Adipose tissue (tissue), 3 donors: ENCODE measurements at regions not wholly inside any gene's neighbourhood (a gene's known extent, or its start where the extent isn't known, plus 50 kb on each side); places are given as distances from the start of the nearest gene placed in this dataset.
"Not testable (repeated sequence)": the region's sequence is repeated elsewhere in the genome, so short reads cannot be mapped to it uniquely, and the experiment has no call there.

Source experiments
- H3K27ac ChIP-seq: one replicate; pipeline ENCODE4 v1.5.1; 2013; ENCODE audit warnings: low read depth, low read length
- whole genome bisulfite sequencing, 3 donors: extraction: QIAGEN DNeasy Blood & Tissue Kit; methylation state at CpG; one replicate each; pipeline ENCODE4 v1.1.7; 2013; 5-methylcytosine and 5-hydroxymethylcytosine counted together
- donor health status: healthy with polysubstance abuse.
- donor health status: Bipolar disorder and iron deficiency.
- donor health status: healthy.

DNA sequence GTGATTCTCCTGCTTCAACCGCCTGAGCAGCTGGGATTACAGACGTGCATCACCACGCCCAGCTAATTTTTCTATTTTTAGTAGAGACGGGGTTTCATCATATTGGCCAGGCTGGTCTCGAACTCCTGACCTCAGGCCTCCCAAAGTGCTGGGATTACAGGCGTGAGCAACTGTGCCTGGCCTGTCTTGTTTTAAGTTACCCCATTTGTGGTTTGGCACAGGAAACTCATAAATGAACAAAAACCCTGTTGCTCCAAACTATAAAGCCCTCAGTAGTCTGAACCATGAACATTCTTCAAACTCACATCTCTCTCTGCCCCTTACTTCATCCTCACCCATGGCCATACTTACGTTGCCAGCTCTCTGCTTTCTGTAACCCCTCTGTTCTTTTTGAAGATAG, 61.7 kb downstream of the RHOU start:
- 70 to 94% (median 70%) methylated on average over 7 of the region's 7 CpGs for WGBS, 3 donors
- H3K27ac ChIP-seq: not testable (repeated sequence)

DNA sequence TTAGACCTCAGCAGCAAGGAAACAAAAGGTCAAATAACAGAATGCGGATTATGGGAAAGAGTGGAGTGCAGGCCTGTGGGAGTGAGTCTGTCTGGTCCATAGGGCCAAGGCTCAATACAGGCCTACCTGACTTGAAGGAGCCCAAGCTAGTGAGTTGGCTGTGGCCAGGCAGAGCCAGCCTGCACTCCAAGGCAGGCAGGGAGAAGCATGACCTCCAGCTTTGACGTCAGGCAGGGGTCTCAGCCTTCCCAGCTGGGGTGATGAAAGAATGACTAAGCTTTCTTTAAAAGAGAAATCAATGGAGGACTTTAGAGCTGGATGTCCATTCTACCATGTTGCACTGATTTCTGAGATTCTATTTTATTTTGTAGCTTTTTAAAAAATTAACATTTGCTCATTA, 62.8 kb downstream of the RHOU start:
- 78 to 88% (median 79%) methylated on average over 2 of the region's 2 CpGs for WGBS, 3 donors
- H3K27ac ChIP-seq: no peak overlapping the region

DNA sequence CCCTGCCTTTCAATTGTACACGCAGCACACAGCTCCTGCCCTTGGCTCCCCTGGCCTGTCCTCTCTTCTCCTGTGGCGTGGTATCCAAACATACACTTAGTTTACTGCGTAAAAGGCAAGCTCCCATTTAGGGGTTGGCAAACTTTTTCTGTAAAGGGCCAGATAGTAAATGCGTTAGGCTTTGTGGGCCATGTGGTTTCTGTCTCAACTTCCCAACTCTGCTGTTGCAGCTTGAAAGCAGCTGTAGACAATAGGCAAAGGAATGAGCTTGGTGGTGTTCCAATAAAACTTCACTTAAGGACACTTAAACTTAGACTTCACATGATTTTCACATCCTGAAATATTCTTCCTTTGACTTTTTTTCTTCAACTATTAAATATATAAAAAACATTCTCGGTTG, 63.3 kb downstream of the RHOU start:
- WGBS, 3 donors: 62 to 94% (median 67%) methylated on average over 5 of the region's 5 CpGs
- no peak overlapping the region for H3K27ac ChIP-seq

DNA sequence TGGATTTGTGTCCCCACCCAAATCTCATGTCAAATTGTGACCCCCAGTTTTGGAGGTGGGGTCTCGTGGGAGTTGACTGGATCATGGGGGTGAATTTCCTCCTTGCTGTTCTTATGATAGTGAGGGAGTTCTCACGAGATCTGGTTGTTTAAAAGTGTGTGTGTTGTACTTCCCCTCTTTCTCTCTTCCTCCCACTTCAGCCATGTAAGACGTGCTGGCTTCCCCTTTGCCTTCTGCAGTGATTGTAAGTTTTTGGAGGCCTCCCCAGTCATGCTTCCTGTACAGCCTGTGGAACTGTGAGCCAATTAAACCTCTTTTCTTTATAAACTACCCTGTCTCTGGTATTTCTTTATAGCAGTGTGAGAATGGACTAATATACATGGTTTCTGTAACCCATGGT, 64.6 kb downstream of the RHOU start:
- no peak overlapping the region for H3K27ac ChIP-seq
- WGBS, 3 donors: 35 to 69% (median 37%) methylated on average over 3 of the region's 3 CpGs

DNA sequence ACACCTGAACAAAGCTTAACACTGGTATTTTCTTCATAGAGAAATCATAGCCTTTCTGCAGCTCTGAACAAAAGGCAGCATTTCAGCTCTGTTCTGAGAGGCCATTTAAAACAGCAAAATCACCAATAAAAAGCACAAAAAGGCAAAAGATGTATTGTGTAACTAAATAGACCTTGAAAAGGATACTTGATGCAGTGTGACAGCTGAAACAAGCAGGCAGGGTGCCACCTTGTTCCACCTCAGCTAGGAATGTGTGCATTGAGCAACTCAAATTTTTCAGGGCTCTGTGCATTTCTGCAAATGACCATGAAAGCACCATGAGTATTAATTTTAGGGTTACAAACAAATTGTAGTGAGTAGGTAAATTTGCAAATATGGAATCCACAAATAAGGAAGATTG, 65.8 kb downstream of the RHOU start:
- H3K27ac ChIP-seq: no peak overlapping the region

DNA sequence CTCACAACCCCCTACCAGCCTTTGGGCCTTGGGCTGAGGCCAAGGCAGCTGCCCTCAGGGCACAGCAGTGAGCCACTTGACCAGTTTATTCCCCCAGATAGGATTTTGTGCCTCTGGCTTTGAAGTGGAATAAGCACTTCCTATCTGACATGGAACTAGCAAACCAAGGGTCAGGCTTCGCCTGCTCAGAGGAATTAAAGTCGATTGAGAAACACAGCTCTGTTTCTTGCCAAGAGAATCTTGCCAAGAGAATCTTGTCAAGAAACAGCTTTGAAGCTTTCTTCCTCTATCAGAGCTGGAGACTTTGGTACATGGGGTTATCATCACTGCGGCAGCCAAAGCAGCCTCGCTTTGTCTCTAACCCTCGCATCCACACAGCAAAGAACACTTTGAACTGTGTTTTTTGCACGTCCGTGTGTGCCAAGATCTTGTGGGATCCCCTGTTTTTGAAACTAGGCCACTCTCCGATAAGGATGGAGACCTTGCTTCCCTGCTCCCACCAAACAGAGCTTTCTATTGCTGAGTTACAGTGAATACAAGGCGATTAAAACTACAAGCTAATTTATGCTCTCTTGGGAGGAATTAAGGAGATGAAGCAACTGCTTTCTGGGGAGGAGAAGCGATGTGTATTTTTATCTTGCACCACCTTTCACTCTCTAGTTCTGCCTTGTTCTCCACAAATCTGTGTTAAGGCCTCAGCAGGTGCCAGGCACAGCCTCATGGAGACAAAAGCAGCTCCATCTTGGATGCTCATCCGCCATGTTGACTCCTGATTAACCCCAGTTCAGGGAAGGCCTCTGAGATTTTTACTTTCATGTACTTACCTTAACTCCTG, 67.3 kb downstream of the RHOU start:
- WGBS, 3 donors: 49 to 74% (median 51%) methylated on average over 11 of the region's 11 CpGs
- H3K27ac ChIP-seq: no peak overlapping the region

DNA sequence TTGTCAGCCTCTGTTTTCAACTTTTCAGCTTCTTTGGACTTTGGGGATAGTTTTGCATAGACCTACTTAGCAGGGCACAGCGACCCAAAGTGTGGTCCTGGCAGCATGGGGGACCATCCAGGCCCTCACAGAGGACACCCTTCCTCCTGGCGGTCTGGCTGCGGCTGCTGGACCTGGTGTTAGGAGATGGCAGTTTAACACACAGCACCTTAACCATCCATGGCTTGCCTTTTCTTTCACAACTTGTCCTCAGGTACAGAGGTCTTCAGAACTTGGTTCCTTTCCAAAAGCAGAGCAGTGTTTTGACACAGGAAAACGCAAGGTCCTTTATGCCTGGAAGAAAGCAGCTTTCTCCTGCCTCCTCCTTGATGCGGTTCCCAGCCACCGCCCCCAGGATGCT, 68.1 kb downstream of the RHOU start:
- 90 to 97% (median 92%) methylated on average over 6 of the region's 6 CpGs for WGBS, 3 donors
- H3K27ac ChIP-seq: no peak overlapping the region

DNA sequence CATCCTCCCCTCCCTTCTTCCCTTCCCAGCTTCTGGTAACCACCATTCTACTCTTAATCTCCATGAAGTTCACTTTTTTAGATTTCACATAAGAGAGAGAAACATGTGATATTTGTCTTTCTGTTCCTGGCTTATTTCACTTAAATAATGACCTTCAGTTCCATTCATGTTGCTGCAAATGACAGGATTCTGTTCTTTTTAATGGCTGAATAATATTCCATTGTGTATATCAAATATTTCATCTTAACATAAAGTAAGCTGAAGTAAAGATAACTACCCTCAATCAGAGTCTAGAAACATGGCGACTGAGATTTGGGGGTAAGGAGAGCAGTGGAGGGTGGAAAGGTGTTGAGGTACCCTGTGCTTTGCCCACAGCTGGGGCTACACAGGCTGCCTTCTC, 68.9 kb downstream of the RHOU start:
- no peak overlapping the region for H3K27ac ChIP-seq

DNA sequence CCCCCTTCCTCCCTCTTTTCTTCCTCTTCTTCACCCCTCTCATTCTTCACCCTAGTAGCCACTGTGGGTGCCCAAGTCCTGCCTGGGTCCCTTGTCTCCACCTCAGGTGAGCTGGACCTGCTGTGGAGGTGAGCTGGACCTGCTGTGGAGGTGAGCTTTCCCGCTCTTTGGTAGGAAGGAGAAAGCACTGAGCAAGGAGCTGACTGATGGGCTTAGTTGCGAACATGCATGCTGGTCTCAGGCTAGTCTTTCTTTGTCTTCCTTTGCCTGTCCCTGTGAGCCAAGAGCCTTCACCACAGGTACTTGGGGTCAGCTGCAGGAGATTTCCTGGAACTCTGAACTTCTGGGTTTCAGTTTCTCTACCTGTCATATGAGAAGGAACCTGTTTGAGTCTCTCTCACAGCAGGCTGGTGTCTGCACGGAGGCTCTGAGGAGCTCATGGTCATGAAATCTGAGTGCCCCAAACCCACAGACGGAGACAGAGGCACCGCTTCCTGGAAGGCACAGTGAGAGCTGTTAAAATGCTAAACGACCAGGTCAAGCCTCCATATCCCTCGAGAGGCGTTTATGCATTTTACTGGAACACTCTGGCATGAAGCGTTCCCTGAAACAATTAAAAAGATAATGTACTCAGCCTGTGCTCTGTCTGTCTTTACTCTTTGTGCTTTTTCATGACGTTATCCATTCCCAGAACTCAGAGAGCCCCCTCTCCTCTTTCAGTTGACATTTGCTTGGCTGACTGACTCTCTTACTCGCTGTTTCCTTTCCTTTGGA, 69.5 kb downstream of the RHOU start:
- H3K27ac ChIP-seq: no peak overlapping the region
- WGBS, 3 donors: 29 to 61% (median 41%) methylated on average over 11 of the region's 11 CpGs

More for the DNA sequence above, 68.9 kb downstream of the RHOU start:
- 98 to 100% (median 100%) methylated on average over 1 of the region's 1 CpG for WGBS, 3 donors

DNA sequence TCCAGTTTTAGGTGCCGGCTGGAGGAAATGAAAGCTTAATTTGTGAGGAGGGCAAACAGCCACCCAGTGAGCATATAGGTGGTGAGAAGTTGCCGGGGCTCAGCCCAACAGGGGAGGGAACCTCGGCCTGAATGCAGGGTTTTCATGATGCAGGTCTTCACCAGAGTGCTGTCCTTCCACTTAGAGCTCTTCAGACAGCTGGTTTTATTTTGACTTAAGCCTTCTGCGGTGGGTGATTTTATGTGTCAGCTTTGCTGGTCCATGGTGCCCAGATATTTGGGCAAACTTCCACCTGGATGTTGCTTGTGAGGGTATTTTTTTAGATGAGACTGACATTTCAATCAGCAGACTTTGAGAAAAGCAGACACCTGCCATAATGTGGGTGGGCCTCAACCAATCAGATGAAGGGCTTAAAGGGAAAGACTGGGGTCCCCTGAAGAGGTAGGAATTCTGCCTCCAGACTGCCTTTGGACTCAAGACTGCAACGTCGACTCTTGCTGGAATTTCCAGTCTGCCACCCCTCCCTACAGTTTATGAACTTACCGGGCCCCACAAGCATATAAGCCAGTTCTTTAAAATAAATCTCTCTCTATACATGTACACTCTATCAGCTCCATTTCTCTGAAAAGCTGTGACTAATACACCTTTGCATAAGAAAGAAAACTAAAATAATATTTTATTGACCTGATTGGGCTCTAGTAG, 72.8 kb downstream of the RHOU start:
- no peak overlapping the region for H3K27ac ChIP-seq
- 67 to 92% (median 92%) methylated on average over 7 of the region's 7 CpGs for WGBS, 3 donors

DNA sequence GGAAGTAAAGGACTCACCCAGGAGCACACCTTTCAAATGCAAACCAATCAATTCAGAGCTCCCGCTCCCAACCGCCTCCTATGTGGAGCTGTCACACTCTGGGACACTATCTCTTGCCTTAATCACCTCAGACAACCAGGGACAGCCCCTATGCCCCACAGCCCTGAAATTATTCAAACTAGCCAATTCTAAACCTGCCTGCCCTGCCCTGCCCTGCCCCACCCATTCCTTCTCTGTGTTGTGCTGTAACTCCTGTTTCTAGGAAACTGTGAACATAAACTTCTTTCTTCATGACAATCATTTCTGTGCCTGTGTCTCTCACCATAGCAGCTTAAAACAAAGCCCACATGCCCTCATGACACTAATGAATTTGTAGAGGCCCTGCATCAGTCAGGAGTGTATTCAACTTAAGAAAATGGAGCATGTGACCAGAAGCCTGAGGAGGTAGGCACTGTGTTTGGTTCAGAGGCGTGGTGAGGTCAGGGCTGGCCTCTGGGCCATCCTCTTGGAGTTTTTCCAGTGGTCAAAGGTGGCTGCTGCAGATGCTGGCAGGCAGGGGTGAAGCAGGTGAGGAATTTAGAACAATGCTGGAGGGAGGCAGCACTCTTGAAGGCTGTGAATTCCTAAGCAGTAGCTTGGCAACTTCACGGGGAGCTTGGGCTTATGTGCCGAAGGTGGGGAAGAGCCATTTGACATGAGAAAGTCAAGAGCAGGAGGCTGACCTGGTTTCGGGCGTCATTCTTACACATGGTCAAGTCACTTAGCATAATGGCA, 74.5 kb downstream of the RHOU start:
- WGBS, 3 donors: 85 to 96% (median 95%) methylated on average over 7 of the region's 7 CpGs
- no peak overlapping the region for H3K27ac ChIP-seq

DNA sequence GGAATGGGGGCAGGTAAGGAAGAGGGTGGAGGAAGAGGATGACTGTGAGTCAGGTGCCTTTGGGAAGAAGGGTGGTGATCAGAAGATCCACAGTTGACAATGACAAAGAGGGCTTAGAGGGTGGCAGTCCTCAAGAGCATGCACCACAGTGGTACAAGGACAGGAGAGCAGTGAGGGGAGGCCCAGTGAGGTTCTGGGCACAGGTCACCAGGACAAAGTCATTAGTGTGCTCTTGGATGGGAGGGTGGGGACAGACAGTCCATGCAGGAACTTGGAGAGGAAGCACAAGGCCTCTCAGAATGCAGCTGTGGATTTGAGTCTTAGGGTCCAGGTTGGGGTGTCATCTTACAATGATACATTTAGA, 75.1 kb downstream of the RHOU start:
- no peak overlapping the region for H3K27ac ChIP-seq

DNA sequence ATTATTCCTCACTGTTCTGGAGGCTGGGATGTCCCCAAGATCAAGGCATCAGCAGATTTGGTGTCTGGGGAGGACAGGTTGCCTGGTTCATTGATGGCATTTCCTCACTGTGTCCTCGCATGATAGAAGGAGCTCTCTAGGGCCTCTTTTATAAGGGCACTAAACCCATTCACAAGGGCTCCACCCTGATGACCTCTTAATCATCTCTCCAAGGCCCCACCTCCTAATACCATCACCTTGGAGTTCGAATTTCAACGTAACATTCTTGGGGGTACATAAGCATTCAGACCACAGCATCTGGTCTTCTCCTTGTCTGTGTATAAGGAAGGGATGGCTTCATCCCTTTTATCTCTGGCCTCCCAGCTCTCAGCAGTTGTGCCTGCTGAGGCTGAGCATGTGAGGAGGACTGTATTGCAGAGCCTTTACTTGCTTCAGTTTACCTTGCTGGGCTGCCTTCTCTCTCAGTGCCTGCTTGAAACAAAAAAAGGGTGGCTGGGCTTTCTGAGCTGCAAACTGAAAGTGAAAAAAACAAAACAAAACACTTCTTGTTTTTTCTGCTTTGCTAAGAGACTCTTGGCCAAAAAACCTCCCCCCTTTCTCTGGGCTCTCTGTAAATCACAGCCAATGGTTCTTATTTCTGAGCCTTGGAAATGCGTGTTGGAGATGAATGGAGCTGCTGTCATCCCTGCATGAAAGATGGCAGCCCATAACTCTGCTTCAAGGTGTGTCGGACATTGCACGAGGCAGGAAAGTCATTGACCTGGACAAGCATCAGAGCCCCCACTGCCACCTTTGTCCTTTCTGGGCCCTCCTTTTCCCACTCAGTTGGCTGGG, 75.8 kb downstream of the RHOU start:
- H3K27ac ChIP-seq: no peak overlapping the region
- WGBS, 3 donors: 73 to 81% (median 75%) methylated on average over 6 of the region's 6 CpGs

DNA sequence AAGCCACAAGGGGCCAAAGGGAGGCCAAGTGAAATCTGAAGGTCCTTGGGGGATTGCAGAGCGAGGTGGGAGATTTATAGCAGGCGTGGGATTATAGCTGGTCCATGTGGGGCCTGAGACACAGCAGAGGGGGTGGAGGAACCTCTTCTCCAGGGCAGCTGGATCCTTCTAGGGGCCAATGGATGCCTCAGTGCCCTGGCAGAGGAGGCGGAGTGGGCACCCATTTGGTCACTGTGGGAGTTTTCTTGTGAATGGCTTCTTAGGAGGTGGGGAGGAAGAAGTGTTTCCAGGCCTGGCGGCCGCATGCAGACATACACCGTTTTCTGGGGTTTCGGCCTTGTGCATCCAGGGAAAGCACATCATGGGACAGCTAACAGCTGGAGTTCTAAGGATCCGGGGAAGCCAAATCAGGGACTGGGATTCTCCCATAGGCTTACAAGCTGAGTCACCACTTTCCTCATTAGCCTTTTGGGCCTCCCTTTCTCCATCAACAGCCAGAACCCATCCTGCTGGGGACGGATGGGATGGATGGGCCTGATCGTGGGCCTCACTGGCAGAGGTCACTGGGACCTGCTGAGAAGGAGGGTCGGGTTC, 76.5 kb downstream of the RHOU start:
- H3K27ac ChIP-seq: no peak overlapping the region
- WGBS, 3 donors: 82 to 87% (median 83%) methylated on average over 11 of the region's 11 CpGs

DNA sequence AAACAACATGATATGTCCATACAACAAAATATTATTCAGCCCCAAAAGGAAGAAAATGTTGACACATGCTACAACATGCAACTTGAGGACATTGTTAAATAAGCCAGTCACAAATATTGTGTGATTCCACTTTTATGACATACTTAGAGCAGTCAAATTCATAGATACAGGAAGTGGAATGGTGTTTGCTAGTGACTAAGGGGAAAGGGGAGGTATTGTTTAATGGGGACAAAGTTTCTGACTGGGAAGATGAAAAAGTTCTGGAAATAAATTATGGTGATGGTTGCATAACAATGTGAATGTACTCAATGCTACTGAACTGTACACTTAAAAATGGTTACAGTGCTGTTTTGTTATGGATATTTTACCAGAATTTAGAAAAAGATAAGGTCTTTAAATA, 77.7 kb downstream of the RHOU start:
- no peak overlapping the region for H3K27ac ChIP-seq

DNA sequence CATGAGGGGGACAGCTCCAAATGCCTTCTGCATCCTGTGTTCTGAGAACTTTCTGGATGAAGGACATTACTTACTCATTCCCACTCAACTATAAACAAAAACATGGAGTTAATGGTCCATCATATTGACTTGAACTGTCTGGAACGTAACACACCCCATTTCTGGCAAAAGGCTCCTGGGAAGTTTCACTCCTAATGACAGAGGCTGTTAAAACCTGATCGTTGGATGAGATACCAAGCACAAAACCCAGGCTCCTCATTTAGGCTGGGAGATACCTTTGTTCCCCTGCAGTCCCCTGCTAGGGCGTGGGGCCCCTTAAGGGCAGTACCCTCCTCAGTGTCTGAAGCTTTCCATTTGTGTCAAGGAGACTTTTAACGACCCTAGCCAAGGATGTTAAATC, 78.9 kb downstream of the RHOU start:
- no peak overlapping the region for H3K27ac ChIP-seq
- 62 to 70% (median 63%) methylated on average over 4 of the region's 4 CpGs for WGBS, 3 donors

DNA sequence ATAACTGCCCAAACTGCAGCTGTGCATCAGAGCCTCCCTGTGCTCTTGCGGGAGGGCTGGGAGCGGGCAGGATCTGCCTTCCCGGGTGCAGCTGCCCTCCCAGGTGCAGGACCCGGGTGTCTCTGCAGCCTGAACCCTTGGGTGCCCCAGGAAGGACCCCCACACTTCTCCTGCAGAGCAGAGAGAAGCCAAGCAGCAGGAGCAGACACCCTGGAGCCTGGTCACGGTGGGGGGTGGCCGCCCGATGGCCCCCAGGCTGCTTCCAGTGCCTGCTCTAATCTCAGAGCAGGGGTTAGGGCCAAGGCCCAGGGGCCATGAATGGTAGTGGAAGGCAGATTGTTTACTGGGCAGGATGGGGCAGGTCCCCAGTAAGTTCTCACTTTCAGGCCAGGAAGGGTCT, 83.0 kb downstream of the RHOU start:
- no peak overlapping the region for H3K27ac ChIP-seq
- WGBS, 3 donors: 76 to 87% (median 85%) methylated on average over 7 of the region's 7 CpGs
